Spleen (tissue), 11 donors: ENCODE measurements at regions not wholly inside any gene's neighbourhood (a gene's known extent, or its start where the extent isn't known, plus 50 kb on each side); places are given as distances from the start of the nearest gene placed in this dataset.

Experiments used
- DNase-seq: peaks from one replicate; pipeline ENCODE4 v3.0.0-alpha.2; 2020
- H3K27ac ChIP-seq, 8 donors: fragments of 200-600 bp; sonication (generic) in 7 of 8; 1 replicate in 4 of 8; 2 replicates in 4 of 8; pipeline versions ENCODE4 v1.5.0 to v1.8.0; 2016 to 2021; ENCODE audit warnings: inconsistent platforms in 4 of 8, mild to moderate bottlenecking in 4 of 8, moderate library complexity in 1 of 8
- H3K27me3 ChIP-seq, 7 donors: fragments of 200-600 bp; sonication (generic) in 6 of 7; replicated peaks in 1 of 7; 1 replicate in 4 of 7; 2 replicates in 3 of 7; pipeline versions ENCODE4 v1.5.0 to v1.8.0; 2016 to 2021; ENCODE audit warnings: inconsistent platforms in 3 of 7, mild to moderate bottlenecking in 1 of 7
- H3K36me3 ChIP-seq, 6 donors: fragments of 200-600 bp; sonication (generic) in 5 of 6; 1 replicate in 4 of 6; 2 replicates in 2 of 6; pipeline versions ENCODE4 v1.5.0 to v1.8.0; 2016 to 2021; ENCODE audit warnings: inconsistent platforms in 2 of 6
- H3K4me1 ChIP-seq, 6 donors: fragments of 200-600 bp; sonication (generic) in 5 of 6; 1 replicate in 3 of 6; 2 replicates in 3 of 6; pipeline versions ENCODE4 v1.5.0 to v1.8.0; 2016 to 2021; ENCODE audit warnings: inconsistent platforms in 3 of 6
- H3K4me3 ChIP-seq, 8 donors: fragments of 200-600 bp; sonication (generic) in 7 of 8; 1 replicate in 4 of 8; 2 replicates in 4 of 8; pipeline versions ENCODE4 v1.5.0 to v1.8.0; 2016 to 2021; ENCODE audit warnings: inconsistent platforms in 4 of 8, mild to moderate bottlenecking in 4 of 8, moderate library complexity in 2 of 8
- H3K9me3 ChIP-seq, 8 donors: fragments of 200-600 bp; sonication (generic) in 7 of 8; 1 replicate in 4 of 8; 2 replicates in 4 of 8; pipeline versions ENCODE4 v1.5.0 to v1.8.0; 2016 to 2021; ENCODE audit warnings: inconsistent platforms in 4 of 8
- CTCF ChIP-seq, 11 experiments: fragments of 200-600 bp in 7 of 11; fragments of 450-650 bp in 4 of 11; sonication (generic) in 4 of 11; IDR thresholded peaks in 8 of 11; conservative IDR thresholded peaks in 3 of 11; 1 replicate in 7 of 11; 2 replicates in 4 of 11; pipeline versions ENCODE4 v1.4.0 to v1.8.0; 2016 to 2021; ENCODE audit warnings: antibody characterized with exemption in 11 of 11, inconsistent platforms in 4 of 11, mild to moderate bottlenecking in 1 of 11
- POLR2A ChIP-seq, 3 donors: fragments of 450-650 bp; IDR thresholded peaks; one replicate each; pipeline ENCODE4 v1.5.1; 2017; ENCODE audit warnings: antibody characterized with exemption in 3 of 3, mild to moderate bottlenecking in 1 of 3
- POLR2AphosphoS5 ChIP-seq, 3 donors: sonication (generic); formaldehyde crosslinking; IDR thresholded peaks; one replicate each; pipeline ENCODE4 v1.5.1; 2017; ENCODE audit warnings: antibody characterized with exemption in 3 of 3
- WGBS, 5 donors: extraction: QIAGEN DNeasy Blood & Tissue Kit in 3 of 5; methylation state at CpG; one replicate each; pipeline versions ENCODE4 v1.1.5 to v1.1.7; 2013 to 2018; 5-methylcytosine and 5-hydroxymethylcytosine counted together
- intact Hi-C: fragments of 100-400 bp; cut with DNase I; formaldehyde crosslinking; loops from one replicate; pipeline ENCODE4 v1.15.0; 2023; ENCODE audit warnings: low total_unique reads
- donor health status: healthy with polysubstance abuse.
- donor health status: DM: no; HTN: no; CAD: no; lungs with moderate emphysema.
- donor health status: DM: no; HTN: no; CAD: no.
- donor health status: Bipolar disorder and iron deficiency.
- donor health status: healthy.
- donor health status: DM: no; HTN: no; CAD: no.
- donor health status: DM: yes; HTN: yes; CAD: no.

- H3K9me3 ChIP-seq: peaks cover 0 to 40% (median 21%) of the 10 kb centered on the region in 8 donors
- H3K27me3 ChIP-seq: no peaks in the 10 kb centered on the region
- H3K27ac ChIP-seq: no peak overlapping the region
- no peak for DNase-seq
- H3K36me3 ChIP-seq: no peaks in the 10 kb centered on the region
- H3K4me3 ChIP-seq: no peak overlapping the region
- TF ChIP-seq CTCF (IDR thresholded peaks at IDR 0.05 in 8 of 11, conservative IDR thresholded peaks at IDR 0.05 in 3 of 11): no peak
- no peak for TF ChIP-seq POLR2A (IDR thresholded peaks at IDR 0.05)
- TF ChIP-seq POLR2AphosphoS5 (IDR thresholded peaks at IDR 0.05): no peak
- intact Hi-C loops: no loop called here
- 79 to 92% (median 84%) methylated on average over 3 to 4 of the region's 4 CpGs for WGBS, 5 donors
- H3K4me1 ChIP-seq: no peaks in the 10 kb centered on the region
Observed at GRCh38 chr14:28467611-28468010, 299.0 kb upstream of the FOXG1 start.

GRCh38 chr14:28468191-28469151 lies 298.1 kb upstream of the FOXG1 start:
- Histone ChIP-seq H3K9me3 (peaks cover 0 to 39% (median 21%) of the 10 kb centered on the region in 8 donors), H3K27ac (no peak overlapping the region), H3K4me1 (no peaks in the 10 kb centered on the region), H3K4me3 (no peak overlapping the region), H3K36me3 (no peaks in the 10 kb centered on the region), H3K27me3 (no peaks in the 10 kb centered on the region)
- DNase-seq: no peak
- 10 to 65% (median 29%) methylated on average over 2 of the region's 2 CpGs for WGBS, 5 donors
- no peak for TF ChIP-seq POLR2A (IDR thresholded peaks at IDR 0.05)
- TF ChIP-seq CTCF (IDR thresholded peaks at IDR 0.05 in 8 of 11, conservative IDR thresholded peaks at IDR 0.05 in 3 of 11): no peak
- TF ChIP-seq POLR2AphosphoS5 (IDR thresholded peaks at IDR 0.05): no peak
- intact Hi-C loops: no loop called here

DNA sequence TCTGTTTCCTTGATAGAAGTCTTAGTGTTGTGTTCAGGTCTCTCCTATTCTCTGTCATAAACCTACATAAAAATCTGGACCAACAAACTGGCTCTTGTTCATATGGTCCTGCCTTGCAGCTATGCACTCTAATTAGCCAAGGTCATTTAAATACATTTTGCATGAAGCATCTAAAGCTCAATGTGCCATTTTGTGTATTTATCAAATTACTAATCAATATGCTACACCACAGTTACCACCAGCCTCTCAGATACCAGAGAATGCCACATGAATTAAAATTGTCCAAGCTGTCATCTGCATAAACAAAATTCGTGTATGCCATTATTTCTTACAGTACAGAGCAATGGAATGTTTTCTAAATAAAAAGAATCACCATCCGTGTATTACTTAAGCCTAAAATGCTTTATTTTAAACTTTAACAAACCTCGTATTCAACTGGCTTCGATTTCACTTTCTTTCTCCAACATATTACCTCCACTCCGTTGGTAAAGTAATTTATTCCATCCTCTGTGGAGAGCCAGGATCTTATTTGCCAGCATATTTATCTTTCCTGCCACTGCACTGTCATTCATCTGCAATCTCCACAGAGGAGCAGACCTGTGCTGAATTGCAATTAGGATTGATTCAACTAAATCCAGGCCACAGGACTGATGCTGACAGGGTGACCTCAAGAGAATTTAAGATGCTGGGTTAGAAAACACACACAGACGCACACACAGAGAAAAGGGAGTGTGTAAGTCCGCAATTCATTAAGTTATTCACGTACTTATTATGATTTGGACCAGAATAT lies 284.1 kb upstream of the FOXG1 start:
- DNase-seq: no peak
- intact Hi-C loops: no loop called here
- Histone ChIP-seq H3K27me3 (no peaks in the 10 kb centered on the region), H3K4me1 (no peaks in the 10 kb centered on the region), H3K36me3 (no peaks in the 10 kb centered on the region), H3K4me3 (no peak overlapping the region), H3K27ac (no peak overlapping the region), H3K9me3 (peaks cover 0 to 3% (median 0%) of the 10 kb centered on the region in 8 donors)
- no peak for TF ChIP-seq CTCF (IDR thresholded peaks at IDR 0.05 in 8 of 11, conservative IDR thresholded peaks at IDR 0.05 in 3 of 11)
- no peak for TF ChIP-seq POLR2A (IDR thresholded peaks at IDR 0.05)
- TF ChIP-seq POLR2AphosphoS5 (IDR thresholded peaks at IDR 0.05): no peak
- WGBS, 5 donors: 63 to 74% (median 67%) methylated on average over 8 of the region's 8 CpGs

- Histone ChIP-seq H3K36me3 (no peaks in the 10 kb centered on the region), H3K4me1 (no peaks in the 10 kb centered on the region), H3K4me3 (no peak overlapping the region), H3K9me3 (no peaks in the 10 kb centered on the region), H3K27ac (no peak overlapping the region), H3K27me3 (no peaks in the 10 kb centered on the region)
- WGBS, 5 donors: 85 to 95% (median 89%) methylated on average over 3 of the region's 3 CpGs
- TF ChIP-seq POLR2A (IDR thresholded peaks at IDR 0.05): no peak
- DNase-seq: no peak
- intact Hi-C loops: no loop called here
Observed at GRCh38 chr14:28483506-28483905, 283.1 kb upstream of the FOXG1 start.
